ENCODE measurements at regions not wholly inside any gene's neighbourhood (a gene's known extent, or its start where the extent isn't known, plus 50 kb on each side); places are given as distances from the start of the nearest gene placed in this dataset.

- no peak for TF ChIP-seq ATF3 (CRISPR knock-in tag; conservative IDR thresholded peaks at IDR 0.05)
- TF ChIP-seq NR1H2 (CRISPR knock-in tag; IDR thresholded peaks at IDR 0.05): no peak
- TF ChIP-seq ZNF512 (CRISPR knock-in tag; IDR thresholded peaks at IDR 0.05; ENCODE audit: borderline replicate concordance): no peak
- no peak for TF ChIP-seq E2F5 (CRISPR knock-in tag; IDR thresholded peaks at IDR 0.05)
- no peak for TF ChIP-seq CDX4 (CRISPR knock-in tag; IDR thresholded peaks at IDR 0.05; ENCODE audit: borderline replicate concordance)
- no peak for TF ChIP-seq ARID4B (CRISPR knock-in tag; IDR thresholded peaks at IDR 0.05; ENCODE audit: borderline replicate concordance)
- no peak for TF ChIP-seq ZNF416 (CRISPR knock-in tag; IDR thresholded peaks at IDR 0.05)
Measured at GRCh38 chr13:58698531-58698930, 1067.0 kb downstream of the PCDH17 start (continued).

- Mint-ChIP-seq H3K9me3 (peaks cover 27% of the 10 kb centered on the region), H3K4me1 (no peaks in the 10 kb centered on the region), H3K36me3 (peaks cover 18% of the 10 kb centered on the region), H3K27me3 (ENCODE audit: low read depth) (no peaks in the 10 kb centered on the region), H3K27ac (no peak overlapping the region), H3K4me3 (no peak overlapping the region)
- no peak for TF ChIP-seq ZMAT4 (CRISPR knock-in tag; IDR thresholded peaks at IDR 0.05)
- ChIA-PET POLR2A (no interaction called here), CTCF (interaction anchor here (0.6 kb wide), 1 partner anchor 1081 kb away, joined by 6 read pairs; no protein-coding TSS in a partner anchor)
- DNase-seq (ENCODE audit: low spot score): no peak
- ATAC-seq: no peak
Measured at GRCh38 chr13:58704953-58705352, 1073.4 kb downstream of the PCDH17 start.

- DNase-seq (ENCODE audit: low spot score) (no peak), ATAC-seq (no peak)
- Mint-ChIP-seq H3K9me3 (peaks cover 38% of the 10 kb centered on the region), H3K27me3 (ENCODE audit: low read depth) (no peaks in the 10 kb centered on the region), H3K4me3 (no peak overlapping the region), H3K27ac (no peak overlapping the region), H3K4me1 (no peaks in the 10 kb centered on the region), H3K36me3 (peaks cover 22% of the 10 kb centered on the region)
- ChIA-PET CTCF (interaction anchor here (0.9 kb wide), 1 partner anchor 136 kb away, joined by 3 read pairs; no protein-coding TSS in a partner anchor), POLR2A (no interaction called here)
- no peak for TF ChIP-seq CREB1 (CRISPR knock-in tag; IDR thresholded peaks at IDR 0.05)
- TF ChIP-seq SOX15 (CRISPR knock-in tag; IDR thresholded peaks at IDR 0.05): no peak
- no peak for TF ChIP-seq CBFB (CRISPR knock-in tag; IDR thresholded peaks at IDR 0.05; ENCODE audit: low read depth)
- no peak for TF ChIP-seq ZNF121 (CRISPR knock-in tag; IDR thresholded peaks at IDR 0.05)
- TF ChIP-seq ELF4 (CRISPR knock-in tag; IDR thresholded peaks at IDR 0.05; ENCODE audit: low read depth): no peak
- no peak for TF ChIP-seq ZNF423 (CRISPR knock-in tag; IDR thresholded peaks at IDR 0.05)
- TF ChIP-seq ATF2 (CRISPR knock-in tag; IDR thresholded peaks at IDR 0.05; ENCODE audit: borderline replicate concordance, low read depth): no peak
- no peak for TF ChIP-seq KAT7 (CRISPR knock-in tag; IDR thresholded peaks at IDR 0.05; ENCODE audit: borderline replicate concordance)
- TF ChIP-seq ZNF532 (CRISPR knock-in tag; IDR thresholded peaks at IDR 0.05; ENCODE audit: borderline replicate concordance): no peak
- TF ChIP-seq MAX (CRISPR knock-in tag; IDR thresholded peaks at IDR 0.05): no peak
Measured at GRCh38 chr13:58706421-58706820, 1074.9 kb downstream of the PCDH17 start.

Measured in WTC11 (cell line).